GM18870 (cell line): ENCODE measurements at regions not wholly inside any gene's neighbourhood (a gene's known extent, or its start where the extent isn't known, plus 50 kb on each side); places are given as distances from the start of the nearest gene placed in this dataset.

Experiments used
- ATAC-seq: cut with Tn5 transposase; IDR thresholded peaks from one replicate; pipeline ENCODE4 v1.9.1; 2021; ENCODE audit warnings: moderate library complexity; ENCODE audit not compliant: unreplicated experiment

DNA sequence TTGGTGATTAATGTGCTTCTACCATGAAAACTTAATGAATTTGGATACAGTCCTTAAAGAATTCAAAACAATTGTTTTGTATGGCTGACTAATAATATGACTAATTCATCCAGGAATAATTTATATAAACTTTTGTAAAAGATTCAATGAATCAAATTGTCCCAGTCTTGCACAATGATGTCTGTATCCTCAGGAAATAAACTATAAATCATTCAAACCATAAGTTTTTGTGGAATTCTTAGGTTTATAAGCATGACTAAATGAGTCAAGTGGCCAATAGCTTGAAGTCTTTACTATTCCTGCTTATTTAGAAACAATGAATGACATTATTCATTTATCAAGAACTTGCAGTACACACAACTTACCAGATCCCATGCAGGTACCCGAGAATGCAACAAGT lies 935.0 kb upstream of the INTU start:
- ATAC-seq, result no peak

DNA sequence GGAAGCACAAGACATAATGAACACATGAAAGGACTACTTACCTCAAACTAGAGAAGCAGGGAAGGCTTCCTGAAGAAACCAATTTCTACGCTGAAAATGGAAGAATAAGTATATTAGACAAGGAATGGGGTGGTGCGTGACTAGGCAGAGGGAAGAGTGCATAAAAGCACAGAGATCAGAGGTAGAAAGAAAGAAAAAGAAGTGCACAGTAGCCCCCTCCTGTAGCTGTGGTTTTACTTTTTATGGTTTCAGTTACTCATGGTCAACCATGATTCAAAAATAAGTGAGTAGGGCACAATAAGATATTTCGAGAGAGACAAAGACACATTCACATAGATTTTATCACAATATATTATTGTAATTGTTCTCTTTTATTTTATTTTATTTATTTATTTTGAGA lies 934.5 kb upstream of the INTU start:
- ATAC-seq, result no peak

DNA sequence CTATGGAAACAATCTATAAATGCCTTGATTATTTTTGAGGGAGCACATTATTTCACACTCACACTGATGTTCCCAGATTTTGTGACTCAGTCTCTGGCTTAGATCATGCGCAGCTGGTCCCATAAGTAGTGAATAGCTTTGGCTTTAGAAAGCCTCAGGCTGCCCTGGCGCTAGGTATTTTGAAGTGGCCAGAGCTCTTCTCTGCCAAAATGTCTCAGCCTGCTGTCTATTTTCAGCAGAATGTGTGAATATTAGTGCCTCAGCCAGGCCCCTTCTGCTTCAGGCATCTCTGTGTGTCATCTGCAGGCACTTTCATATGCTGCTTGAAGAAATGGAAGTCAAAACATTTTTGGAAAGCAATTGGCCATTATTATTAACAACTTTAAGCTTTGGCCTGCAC lies 931.0 kb upstream of the INTU start:
- no peak for ATAC-seq

DNA sequence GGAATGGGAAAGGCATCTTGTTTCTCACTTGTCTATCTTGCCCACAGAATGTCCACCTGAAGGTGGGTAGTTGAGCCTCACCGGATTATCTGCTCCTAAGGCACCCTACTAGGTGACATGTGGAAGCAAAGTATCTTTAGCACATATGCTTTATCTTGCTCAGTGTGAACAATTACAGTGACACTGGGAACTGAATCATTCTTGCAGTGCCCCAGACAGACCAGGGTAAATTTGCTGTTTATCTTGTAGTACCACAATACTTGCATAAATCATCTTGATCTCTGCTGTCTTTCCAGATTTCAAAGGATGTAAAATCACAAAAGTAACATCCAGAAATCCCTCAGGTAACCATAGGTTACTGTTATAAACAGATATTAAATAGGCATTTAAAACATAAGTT lies 930.0 kb upstream of the INTU start:
- ATAC-seq, result no peak

DNA sequence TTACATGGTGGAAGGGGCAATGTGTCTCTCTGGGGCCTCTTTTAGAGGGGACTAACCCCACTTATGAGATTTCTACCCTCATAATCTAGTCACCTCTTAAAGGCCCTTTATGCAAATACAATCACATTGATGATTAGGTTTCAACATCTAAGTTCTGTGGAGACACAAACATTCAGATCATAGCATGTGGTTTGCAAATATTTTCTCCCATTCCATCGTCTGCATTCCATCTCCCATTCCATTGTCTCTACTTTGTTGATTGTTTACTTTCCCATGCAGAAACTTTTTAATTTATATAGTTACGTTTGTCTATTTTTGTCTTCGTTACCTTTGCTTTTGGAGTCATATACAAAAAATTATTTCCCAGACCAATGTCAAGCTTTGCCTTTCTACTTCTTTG lies 927.5 kb upstream of the INTU start:
- ATAC-seq, result no peak

DNA sequence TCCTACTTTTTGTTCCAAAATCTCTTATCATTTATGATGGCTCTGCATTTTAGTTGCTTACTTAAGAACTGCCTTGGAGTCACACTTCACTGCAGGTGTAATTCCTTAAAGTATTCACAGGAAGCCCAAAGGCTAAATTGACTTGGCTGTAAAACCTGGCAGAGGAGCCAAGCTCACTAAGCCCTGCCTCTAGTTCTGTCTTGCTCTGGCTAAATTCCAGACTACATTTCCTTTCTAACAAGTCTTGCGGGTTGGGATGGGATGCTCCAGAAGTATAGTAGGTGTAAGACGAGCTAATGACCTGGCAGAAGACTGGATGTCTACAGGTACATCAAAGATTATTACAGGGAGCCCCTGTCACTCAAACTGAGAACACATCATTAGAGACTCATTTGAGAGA lies 924.0 kb upstream of the INTU start:
- ATAC-seq, result no peak

DNA sequence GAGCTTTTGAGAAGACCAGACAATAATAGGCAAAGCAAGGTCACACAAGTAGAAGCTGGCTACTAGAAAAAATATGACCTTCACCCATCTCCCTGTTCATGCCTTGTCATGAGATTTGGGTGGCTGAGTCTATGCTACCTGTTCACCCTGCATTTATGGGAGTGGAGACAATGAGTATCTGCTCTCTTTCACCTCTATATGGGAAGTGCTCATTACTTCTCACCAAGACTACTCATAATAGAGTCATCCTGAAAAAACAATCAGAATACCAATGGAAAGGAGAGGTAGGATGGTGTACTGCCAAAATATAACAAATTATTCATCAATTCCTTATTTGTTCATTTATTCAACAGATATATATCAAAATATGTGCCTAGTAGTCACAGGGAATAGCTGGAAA lies 921.8 kb upstream of the INTU start:
- ATAC-seq, result no peak

DNA sequence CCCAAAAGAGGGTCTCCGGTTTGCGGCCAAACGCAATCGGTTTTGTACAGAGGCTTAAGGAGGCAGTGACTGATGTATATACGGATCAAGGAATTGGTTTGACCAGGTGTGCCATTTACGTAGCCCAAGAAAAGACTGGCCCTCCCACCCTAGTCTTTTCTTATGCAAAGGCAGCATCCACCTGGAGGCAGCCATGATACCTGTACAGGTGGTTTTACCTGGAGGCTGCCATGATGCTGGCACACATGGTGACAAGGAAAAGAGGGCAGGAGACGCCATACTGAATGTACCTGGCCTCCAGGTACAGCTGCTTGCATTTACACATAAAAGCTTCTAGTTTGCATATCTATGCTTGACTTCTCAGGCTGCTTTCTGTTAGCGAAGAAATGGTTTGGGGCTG lies 917.7 kb upstream of the INTU start:
- no peak for ATAC-seq

DNA sequence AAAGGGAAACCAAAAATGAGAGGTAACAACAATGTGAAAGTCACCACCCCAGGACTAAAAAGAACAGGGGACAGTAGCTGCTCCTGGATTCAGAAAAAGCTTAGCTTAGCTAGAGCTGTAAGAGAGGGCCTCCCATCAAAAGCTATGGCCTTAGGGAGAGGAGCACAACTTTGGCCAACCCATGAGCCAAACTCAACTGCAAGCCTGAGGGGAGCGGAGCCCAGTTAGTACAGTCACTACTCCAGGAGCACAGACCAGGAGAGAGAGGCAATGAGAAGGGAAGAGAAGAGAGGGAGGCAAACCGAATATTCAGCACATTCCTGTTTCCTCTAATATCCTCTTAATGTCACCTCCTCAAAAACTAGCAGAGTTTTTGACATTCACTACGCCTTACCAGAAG lies 917.1 kb upstream of the INTU start:
- ATAC-seq, result no peak

DNA sequence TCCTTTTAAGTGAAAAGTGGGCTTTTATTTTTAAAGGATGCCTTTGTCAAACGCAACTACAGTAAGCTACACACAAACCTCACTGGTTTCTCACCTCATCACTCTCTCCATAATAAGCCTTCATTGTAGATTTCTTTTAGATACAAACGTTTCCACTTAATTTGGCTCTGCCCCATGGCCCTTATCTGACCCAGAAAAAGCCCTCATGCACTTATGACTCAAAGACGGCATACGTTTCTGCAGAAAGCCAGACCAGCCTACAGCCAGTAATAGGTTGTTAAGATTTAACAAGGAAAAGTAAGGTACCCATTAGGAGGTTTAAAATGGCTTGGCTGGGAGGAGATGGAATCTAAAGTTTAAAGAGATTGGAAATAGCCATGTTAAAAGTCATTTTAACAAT lies 914.6 kb upstream of the INTU start:
- ATAC-seq, result no peak

DNA sequence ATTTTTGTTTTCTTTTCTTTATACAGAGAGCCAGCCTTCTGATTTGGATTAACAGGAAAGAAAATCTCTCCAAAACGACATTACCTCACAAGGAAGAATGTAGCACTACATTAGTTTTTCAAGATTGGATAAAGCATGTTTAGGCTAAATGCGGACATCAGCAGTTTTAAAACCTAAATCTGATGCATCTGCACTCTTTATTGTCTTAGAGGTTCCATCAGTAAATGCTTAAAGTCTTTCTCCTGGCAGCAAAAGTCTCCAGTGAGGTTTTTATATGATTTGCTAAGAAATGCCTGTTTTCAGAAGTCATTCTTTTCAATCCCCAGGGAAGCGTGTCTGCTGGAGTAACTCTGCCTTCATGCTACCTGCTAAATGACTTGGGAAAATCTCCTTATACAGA lies 912.9 kb upstream of the INTU start:
- no peak for ATAC-seq

DNA sequence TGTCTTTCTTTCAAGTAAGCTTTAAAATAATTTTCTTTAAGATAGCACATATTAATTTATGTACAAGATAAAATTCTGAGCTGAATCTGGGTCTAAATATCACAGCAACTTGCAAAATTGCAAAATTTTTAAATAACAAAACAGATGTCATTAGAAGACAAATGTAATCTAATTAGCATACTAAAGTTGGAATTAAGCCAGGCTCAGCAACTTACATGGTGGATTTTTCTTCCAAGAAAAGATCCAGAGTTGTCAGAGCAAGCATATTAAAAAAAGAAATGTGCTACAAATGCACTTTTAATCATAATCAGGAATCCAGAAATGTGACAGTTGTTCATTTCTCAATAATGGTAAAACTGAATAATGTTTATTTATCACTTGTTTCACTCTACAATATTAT lies 906.9 kb upstream of the INTU start:
- ATAC-seq, result no peak

DNA sequence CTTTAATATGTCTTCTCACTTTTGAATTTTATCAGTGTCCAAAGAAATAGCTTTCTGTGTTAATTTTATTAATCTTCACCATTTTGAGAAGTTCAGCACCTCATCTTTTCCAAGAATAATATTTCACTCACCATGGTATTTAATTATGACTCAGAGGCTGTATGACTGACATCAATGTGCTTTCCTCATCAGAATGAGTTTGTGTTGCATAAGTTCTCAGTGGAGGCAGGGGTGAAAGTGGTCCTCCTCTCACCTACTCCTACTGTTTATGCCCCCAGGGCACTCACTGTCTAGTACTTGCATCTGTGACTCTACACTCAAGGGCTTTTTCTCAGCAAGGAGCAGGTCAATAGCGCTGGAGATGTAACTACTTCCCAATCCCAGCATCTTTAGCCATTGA lies 905.3 kb upstream of the INTU start:
- no peak for ATAC-seq

DNA sequence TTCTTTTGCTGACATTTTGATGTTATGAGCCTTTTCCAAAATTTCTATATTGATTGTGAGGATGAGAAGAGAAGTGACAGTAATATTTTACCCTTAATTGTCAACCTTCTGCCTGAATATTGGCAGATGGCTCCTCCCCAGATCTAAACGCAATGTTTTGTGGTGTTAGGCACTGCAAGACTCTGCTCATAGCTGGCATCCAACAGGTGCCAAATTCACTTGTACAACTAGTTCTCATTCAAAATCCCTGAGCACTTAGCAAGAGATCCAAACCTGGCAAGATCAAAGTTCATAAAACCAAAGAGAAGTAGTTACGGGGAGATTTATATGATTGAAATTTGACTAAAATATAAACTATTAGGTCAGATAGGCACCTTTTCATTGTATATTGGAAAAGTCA lies 901.7 kb upstream of the INTU start:
- no peak for ATAC-seq

DNA sequence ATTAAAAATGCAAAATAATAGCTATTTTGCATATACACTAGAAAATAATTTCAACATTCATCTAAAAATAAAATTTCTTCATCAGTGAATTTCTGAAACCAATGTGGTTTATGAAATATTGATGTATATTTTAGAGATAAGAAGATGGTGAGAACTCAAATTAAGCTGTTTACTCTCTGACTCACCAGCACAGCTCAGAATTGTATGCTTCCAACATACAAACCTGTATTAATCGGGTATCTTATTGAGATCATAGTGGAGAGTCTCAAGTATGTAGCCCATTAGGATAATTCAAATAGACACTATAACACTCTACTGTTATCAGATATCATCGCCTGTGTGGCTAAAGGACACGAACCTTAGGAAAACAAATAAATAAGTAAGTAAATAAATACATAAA lies 899.5 kb upstream of the INTU start:
- no peak for ATAC-seq

DNA sequence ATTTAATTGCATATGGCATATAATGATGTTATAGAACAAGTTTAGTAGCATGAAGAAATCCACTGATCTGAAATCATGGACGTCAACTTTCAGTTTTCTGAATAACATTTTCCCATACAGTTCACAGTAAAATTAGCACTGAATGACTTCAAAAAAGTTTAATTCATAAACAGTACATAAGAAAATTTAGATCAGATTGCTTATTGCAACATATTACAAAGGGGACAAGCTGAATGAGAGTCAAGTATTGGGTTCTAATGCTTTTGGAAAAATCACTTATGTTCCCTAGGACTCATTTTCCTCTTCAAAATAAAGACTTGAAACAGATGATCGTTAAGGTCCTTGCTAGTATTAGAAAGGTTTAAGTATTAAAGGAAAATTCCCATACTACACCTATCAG lies 898.3 kb upstream of the INTU start:
- ATAC-seq, result no peak

DNA sequence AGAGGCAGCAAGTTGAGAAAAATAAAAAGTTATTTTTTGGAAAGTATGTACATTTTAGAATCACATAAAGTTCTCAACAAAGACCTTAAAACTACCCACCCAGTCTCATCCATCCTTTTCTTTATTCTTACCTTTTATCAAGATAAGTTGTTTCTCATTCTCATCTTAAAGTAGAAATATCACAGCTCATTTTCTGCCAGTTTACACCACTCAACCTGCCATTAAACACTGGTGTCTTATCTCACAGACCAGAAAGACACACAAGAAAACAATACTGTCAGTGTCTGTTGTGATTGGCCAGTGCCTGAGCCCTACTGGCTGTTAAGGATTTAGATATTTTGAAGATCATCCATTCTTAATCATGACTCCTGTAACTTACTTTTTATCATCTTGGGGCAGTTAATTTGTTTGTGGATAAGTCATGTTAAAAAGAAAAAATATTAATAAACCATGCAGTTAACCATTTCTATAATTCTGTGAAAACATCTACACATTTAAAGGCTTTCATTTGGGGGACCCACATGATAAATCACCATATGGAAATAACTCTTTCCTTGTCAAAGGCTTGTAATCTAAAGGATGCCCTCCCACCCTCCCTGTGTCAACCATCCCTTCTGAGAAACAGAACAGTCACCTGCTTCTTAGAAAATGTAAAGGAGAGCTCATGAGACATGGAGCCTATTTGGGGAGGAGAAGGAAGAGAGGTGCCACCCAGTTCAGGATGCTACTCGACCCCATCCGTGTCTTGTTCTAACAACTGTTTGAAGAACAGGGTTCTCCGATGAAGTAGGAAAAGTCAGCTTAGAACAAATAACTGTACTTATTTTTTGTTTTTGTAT lies 897.2 kb upstream of the INTU start:
- no peak for ATAC-seq

DNA sequence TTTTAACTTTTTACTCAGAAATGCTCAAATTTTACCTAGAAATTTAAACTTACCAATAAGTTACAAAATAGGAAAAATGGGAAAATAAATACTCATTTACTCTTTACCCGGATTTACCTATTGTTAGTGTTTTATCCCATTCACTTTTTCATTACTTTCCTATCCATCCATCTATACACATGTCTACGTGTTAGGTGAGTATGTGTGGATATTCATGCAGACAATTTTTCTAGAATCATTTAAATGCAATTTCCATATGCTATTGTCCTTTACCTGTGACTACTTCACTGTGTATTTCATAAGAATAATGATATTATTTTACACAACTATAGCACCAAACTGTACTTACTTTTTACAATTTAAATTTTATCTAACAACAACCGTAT lies 896.6 kb upstream of the INTU start:
- no peak for ATAC-seq

DNA sequence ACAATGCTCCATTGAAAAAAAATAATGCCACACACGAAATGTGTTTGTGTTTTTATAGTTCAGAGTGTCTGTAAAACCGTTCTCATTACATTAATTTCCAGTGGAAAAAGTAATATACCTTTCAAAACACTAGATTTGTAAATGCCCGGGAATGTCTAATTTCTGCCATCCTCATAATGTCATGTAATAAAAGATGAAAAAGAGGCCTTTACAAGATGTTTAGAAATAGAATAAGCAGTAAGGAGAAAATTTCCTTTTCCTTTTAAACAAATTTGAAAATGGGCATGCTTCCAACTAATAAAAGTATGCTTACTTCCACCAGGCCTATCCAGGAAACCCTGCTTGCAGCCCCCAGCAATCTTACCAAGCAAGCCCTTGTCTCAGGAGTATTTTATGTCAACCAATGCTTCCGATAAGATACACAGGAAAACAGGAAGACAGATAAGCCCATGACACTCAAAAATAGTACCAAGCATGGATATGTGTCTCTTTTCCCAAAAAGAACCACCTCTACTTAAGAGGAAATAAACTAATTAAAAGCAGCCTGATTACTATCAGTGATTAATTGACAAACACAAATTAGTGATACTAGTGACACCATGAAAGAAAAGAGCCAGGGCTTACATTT lies 894.7 kb upstream of the INTU start:
- no peak for ATAC-seq

DNA sequence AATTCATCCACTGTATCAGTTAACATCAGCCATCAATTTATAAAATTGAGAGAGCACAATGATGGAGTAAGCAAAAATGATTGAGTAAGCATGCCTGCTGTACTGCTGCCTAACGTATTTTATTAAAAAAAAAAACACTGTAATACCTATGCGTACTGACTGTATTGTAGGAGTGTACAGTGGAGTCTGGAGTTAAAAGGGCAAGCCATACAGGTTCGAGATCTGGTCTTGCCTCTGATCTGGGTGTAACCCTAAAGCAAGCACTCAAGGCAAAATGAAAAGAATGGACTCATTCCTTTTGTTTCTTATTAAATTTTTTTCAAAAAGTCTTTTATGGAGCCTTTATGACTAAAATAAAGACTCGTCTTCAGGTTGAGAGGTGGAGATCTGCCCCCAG lies 894.2 kb upstream of the INTU start:
- no peak for ATAC-seq

DNA sequence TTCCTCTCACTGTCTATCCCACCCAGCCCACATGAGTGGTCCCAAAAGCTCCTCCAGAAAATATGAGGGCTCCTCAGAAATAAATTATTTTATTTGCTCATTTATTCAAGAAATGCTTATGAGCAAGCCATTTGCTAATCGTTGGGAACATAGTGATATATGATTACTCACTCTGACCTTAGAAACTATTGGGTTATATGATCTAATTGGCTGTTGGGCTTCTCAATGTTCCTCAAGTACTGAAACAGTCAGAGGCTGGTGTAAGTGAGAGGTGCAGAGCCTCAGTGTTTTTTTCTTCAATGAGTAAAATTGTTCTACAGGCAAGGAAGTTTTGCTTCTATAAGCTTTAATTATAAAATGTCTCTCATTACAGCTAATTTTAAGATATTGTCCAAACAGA lies 893.8 kb upstream of the INTU start:
- no peak for ATAC-seq

DNA sequence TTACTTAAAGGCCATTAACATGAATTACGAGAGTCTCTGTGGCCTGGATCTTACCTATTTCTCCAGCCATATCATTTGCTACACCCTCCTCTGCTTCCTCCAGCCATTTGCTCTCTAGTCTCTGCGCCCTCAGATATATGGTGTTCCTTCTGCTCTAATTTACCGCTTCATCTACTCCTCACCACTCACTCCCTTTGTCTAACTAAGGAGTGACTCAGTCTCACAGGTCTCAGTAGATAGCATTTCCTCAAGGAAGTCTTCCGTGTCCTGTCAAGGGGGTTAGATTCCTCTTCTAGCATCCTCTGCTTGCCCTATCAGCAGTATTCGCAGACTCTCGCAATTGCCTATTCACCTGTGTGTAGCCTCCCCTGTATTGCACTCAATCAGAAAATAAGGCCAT lies 892.1 kb upstream of the INTU start:
- no peak for ATAC-seq

DNA sequence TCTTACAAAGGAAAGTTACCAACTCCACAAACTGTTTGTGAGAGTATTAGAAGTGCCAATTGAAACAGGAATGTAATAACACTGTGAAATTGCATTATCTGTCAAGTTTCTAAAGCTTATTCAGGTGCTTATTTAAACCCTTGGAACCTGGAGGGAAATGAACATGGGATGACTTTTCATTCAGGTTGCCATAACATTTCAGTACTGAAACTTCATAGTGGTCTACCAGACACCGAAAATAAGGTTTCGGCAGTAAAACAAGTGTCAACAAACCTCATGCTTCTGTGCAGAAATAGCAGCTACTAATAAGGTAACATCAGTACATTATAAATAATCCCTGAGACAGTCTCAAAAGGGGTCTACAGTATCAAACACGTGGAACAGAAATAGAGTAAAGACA lies 890.7 kb upstream of the INTU start:
- ATAC-seq, result peak; percentile 76
